ENCODE measurements at regions not wholly inside any gene's neighbourhood (a gene's known extent, or its start where the extent isn't known, plus 50 kb on each side); places are given as distances from the start of the nearest gene placed in this dataset.

DNA sequence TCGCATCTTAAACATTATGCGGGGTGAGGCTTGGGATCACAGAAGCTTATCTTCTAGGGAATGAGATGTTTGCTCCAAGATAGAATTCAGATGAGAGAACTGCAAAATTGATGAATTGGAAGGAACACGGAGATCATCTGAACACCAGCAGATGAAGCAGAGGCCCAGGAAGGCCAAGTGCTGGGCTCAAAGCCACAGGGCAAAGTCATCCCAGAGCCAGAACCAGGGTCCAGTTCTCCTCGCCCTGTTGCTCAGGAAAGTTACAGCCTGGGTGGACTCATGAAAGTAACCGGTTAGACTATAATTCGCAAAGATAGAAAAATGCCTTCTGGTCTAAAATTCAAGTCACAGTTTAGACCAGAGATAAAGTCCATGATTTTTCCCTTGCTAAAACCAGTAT, 456.1 kb upstream of the ID2 start:
- H3K36me3 ChIP-seq (ENCODE audit: control insufficient read depth, low read length), result peaks cover 4% of the 10 kb centered on the region; the same call in 1 of the 2 replicates
- H3K27ac ChIP-seq (ENCODE audit: low read depth, low read length), result no peak overlapping the region
- no peak overlapping the region for H3K4me2 ChIP-seq (ENCODE audit: low read length)
- no peaks in the 10 kb centered on the region for H3K9me2 ChIP-seq (replicated peaks; ENCODE audit: control insufficient read depth, low read length)
- H3K9me3 ChIP-seq (ENCODE audit: control insufficient read depth, insufficient read depth, low read length), result no peaks in the 10 kb centered on the region
- H3K4me3 ChIP-seq (ENCODE audit: low read length), result no peak overlapping the region
- TF ChIP-seq EZH2phosphoT487 (IDR thresholded peaks at IDR 0.05; ENCODE audit: borderline replicate concordance, low read length), result no peak
- TF ChIP-seq, protein P1, sequence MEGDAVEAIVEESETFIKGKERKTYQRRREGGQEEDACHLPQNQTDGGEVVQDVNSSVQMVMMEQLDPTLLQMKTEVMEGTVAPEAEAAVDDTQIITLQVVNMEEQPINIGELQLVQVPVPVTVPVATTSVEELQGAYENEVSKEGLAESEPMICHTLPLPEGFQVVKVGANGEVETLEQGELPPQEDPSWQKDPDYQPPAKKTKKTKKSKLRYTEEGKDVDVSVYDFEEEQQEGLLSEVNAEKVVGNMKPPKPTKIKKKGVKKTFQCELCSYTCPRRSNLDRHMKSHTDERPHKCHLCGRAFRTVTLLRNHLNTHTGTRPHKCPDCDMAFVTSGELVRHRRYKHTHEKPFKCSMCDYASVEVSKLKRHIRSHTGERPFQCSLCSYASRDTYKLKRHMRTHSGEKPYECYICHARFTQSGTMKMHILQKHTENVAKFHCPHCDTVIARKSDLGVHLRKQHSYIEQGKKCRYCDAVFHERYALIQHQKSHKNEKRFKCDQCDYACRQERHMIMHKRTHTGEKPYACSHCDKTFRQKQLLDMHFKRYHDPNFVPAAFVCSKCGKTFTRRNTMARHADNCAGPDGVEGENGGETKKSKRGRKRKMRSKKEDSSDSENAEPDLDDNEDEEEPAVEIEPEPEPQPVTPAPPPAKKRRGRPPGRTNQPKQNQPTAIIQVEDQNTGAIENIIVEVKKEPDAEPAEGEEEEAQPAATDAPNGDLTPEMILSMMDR (IDR thresholded peaks at IDR 0.05; ENCODE audit: low read depth, low read length, poor library complexity, severe bottlenecking), result no peak
- H3K79me2 ChIP-seq (ENCODE audit: control insufficient read depth, low read length), result no peaks in the 10 kb centered on the region
- no peaks in the 10 kb centered on the region for H4K20me1 ChIP-seq (ENCODE audit: control insufficient read depth, insufficient read depth, low read depth, low read length)
- H3K4me1 ChIP-seq (ENCODE audit: control insufficient read depth, low read length), result peaks cover 20% of the 10 kb centered on the region
- peaks cover 2% of the 10 kb centered on the region; the same call in 1 of the 2 replicates for H3F3A ChIP-seq (ENCODE audit: control insufficient read depth, insufficient read depth)
- H3K27me3 ChIP-seq (ENCODE audit: control insufficient read depth, low read length), result no peaks in the 10 kb centered on the region

DNA sequence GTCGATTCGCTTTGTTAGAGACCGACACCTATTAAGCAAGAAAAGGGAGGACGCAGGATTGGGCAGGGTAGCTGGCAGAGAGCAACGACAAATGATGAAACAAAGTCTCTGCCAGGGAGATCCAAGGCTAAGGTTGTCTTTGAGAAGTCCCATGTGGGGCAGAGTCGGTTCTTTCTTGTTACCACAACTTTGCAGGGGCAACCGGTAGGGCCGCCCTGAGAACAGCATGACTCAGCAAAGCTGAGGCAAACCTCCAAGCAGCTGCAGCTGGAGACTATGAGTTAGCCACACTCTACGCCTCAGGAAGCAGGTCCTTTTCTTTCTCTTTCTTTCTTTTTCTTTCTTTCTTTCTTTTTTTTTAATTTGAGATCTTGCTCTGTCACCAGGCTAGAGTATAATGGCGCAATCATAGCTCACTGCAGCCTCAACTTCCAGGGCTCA, 452.3 kb upstream of the ID2 start:
- no peak for TF ChIP-seq EZH2phosphoT487 (IDR thresholded peaks at IDR 0.05; ENCODE audit: borderline replicate concordance, low read length)
- TF ChIP-seq, protein P1 (IDR thresholded peaks at IDR 0.05; ENCODE audit: low read depth, low read length, poor library complexity, severe bottlenecking), result no peak
- peaks cover 19% of the 10 kb centered on the region for H3K36me3 ChIP-seq (ENCODE audit: control insufficient read depth, low read length)
- H3K4me2 ChIP-seq (ENCODE audit: low read length), result peak overlapping the region; percentile 45
- H3K4me1 ChIP-seq (ENCODE audit: control insufficient read depth, low read length), result peaks cover 58% of the 10 kb centered on the region
- no peaks in the 10 kb centered on the region for H4K20me1 ChIP-seq (ENCODE audit: control insufficient read depth, insufficient read depth, low read depth, low read length)
- H3K27me3 ChIP-seq (ENCODE audit: control insufficient read depth, low read length), result no peaks in the 10 kb centered on the region
- no peak overlapping the region for H3K4me3 ChIP-seq (ENCODE audit: low read length)
- no peaks in the 10 kb centered on the region for H3K79me2 ChIP-seq (ENCODE audit: control insufficient read depth, low read length)
- no peak overlapping the region for H3K27ac ChIP-seq (ENCODE audit: low read depth, low read length)
- H3K9me2 ChIP-seq (replicated peaks; ENCODE audit: control insufficient read depth, low read length), result no peaks in the 10 kb centered on the region
- H3K9me3 ChIP-seq (ENCODE audit: control insufficient read depth, insufficient read depth, low read length), result no peaks in the 10 kb centered on the region
- peaks cover 13% of the 10 kb centered on the region for H3F3A ChIP-seq (ENCODE audit: control insufficient read depth, insufficient read depth)

DNA sequence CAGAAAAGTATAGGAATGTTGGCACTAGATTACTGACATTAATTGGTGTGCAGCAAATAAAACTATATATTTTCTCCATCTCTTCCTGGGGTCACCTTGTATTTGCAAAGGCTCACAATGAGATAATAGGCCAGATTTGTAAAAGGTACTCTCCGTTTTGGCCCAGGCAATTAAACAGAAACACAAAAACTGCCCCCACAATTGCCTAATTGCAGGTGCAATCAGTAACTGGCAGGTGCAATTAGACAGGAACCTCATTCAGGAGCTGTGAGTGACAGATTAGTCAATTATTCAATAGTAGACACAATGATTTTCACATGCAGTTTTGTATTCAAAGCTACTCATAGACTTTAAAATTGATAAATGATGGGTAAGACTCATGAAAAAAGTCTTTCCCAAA, 451.4 kb upstream of the ID2 start:
- peaks cover 19% of the 10 kb centered on the region for H3K36me3 ChIP-seq (ENCODE audit: control insufficient read depth, low read length)
- peaks cover 20% of the 10 kb centered on the region for H3F3A ChIP-seq (ENCODE audit: control insufficient read depth, insufficient read depth)
- no peaks in the 10 kb centered on the region for H3K9me2 ChIP-seq (replicated peaks; ENCODE audit: control insufficient read depth, low read length)
- 0 out of 2 replicates have a peak overlapping the region, but pooled peaks have one; percentile 97 for H3K27ac ChIP-seq (ENCODE audit: low read depth, low read length)
- no peak for TF ChIP-seq EZH2phosphoT487 (IDR thresholded peaks at IDR 0.05; ENCODE audit: borderline replicate concordance, low read length)
- TF ChIP-seq, protein P1 (IDR thresholded peaks at IDR 0.05; ENCODE audit: low read depth, low read length, poor library complexity, severe bottlenecking), result no peak
- peak overlapping the region; percentile 45 for H3K4me2 ChIP-seq (ENCODE audit: low read length)
- H3K27me3 ChIP-seq (ENCODE audit: control insufficient read depth, low read length), result no peaks in the 10 kb centered on the region
- peak overlapping the region; percentile 2 for H3K4me3 ChIP-seq (ENCODE audit: low read length)
- no peaks in the 10 kb centered on the region for H3K79me2 ChIP-seq (ENCODE audit: control insufficient read depth, low read length)
- H4K20me1 ChIP-seq (ENCODE audit: control insufficient read depth, insufficient read depth, low read depth, low read length), result no peaks in the 10 kb centered on the region
- H3K9me3 ChIP-seq (ENCODE audit: control insufficient read depth, insufficient read depth, low read length), result no peaks in the 10 kb centered on the region
- peaks cover 67% of the 10 kb centered on the region for H3K4me1 ChIP-seq (ENCODE audit: control insufficient read depth, low read length)

All from DOHH2 (cell line).